Fibroblast of lung (primary cell): ENCODE measurements at regions not wholly inside any gene's neighbourhood (a gene's known extent, or its start where the extent isn't known, plus 50 kb on each side); places are given as distances from the start of the nearest gene placed in this dataset.

Experiments used
- CTCF ChIP-seq, 2 donors: IDR thresholded peaks in 1 of 2; conservative IDR thresholded peaks in 1 of 2; 1 replicate in 1 of 2; 2 replicates in 1 of 2; pipeline ENCODE4 v1.5.1; 2011 to 2012; ENCODE audit warnings: low read length in 2 of 2, control low read depth in 1 of 2, inconsistent platforms in 1 of 2, low read depth in 1 of 2, mild to moderate bottlenecking in 1 of 2
- EZH2 ChIP-seq: IDR thresholded peaks from 2 replicates; pipeline ENCODE4 v1.5.1; 2012; ENCODE audit warnings: low read length, control low read depth, mild to moderate bottlenecking; ENCODE audit errors: missing control alignments

- no peak for TF ChIP-seq CTCF (conservative IDR thresholded peaks at IDR 0.05 in 1 of 2, IDR thresholded peaks at IDR 0.05 in 1 of 2; ENCODE audit: low read depth in 1 of 2, low read length in 2 of 2)
- no peak for TF ChIP-seq EZH2
Observed at GRCh38 chr5:135100011-135100410, 66.0 kb upstream of the PITX1 start.
